HUES48 (cell line): ENCODE measurements at regions not wholly inside any gene's neighbourhood (a gene's known extent, or its start where the extent isn't known, plus 50 kb on each side); places are given as distances from the start of the nearest gene placed in this dataset.

Experiments used
- H3K27ac ChIP-seq: one replicate; pipeline ENCODE4 v1.7.0; 2013; ENCODE audit warnings: low read depth, low read length, inconsistent platforms
- H3K27me3 ChIP-seq: 2 replicates; pipeline ENCODE4 v1.6.1; 2013; ENCODE audit warnings: mild to moderate bottlenecking, low read length; ENCODE audit not compliant: control insufficient read depth, insufficient read depth
- H3K36me3 ChIP-seq: 2 replicates; pipeline ENCODE4 v1.6.1; 2013; ENCODE audit warnings: low read length; ENCODE audit not compliant: control insufficient read depth, insufficient read depth
- H3K4me1 ChIP-seq: 2 replicates; pipeline ENCODE4 v1.6.1; 2013; ENCODE audit warnings: mild to moderate bottlenecking, low read length; ENCODE audit not compliant: control insufficient read depth, insufficient read depth
- H3K4me3 ChIP-seq: 2 replicates; pipeline ENCODE4 v1.5.1; 2013; ENCODE audit warnings: mild to moderate bottlenecking, low read depth, low read length
- H3K9ac ChIP-seq: 2 replicates; pipeline ENCODE4 v1.6.1; 2013; ENCODE audit warnings: mild to moderate bottlenecking, low read depth, low read length, moderate library complexity
- H3K9me3 ChIP-seq: 2 replicates; pipeline ENCODE4 v1.6.1; 2013; ENCODE audit warnings: low read length; ENCODE audit not compliant: control insufficient read depth, insufficient read depth

DNA sequence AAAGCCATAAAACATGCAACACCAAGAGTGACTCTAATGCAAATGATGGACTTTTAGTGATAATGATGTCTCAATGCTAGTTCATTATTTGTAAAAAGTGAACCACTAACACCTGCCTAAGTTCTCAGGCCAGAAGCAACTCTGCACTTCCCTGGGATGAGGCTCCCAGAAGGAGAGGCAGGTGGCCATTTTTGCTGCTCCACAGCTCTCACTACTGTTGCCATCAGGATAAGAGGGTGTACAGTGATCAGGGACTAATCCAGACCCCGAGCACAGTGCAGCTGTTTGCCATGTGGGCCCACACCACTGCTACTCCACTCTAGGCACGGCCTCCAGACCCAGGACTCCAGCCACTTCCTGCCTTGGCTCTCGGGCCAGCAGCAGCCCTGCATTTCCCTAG lies 828.3 kb upstream of the MIR17HG start:
- Histone ChIP-seq H3K4me1 (no peaks in the 10 kb centered on the region), H3K4me3 (no peak overlapping the region), H3K36me3 (no peaks in the 10 kb centered on the region), H3K27me3 (no peaks in the 10 kb centered on the region), H3K27ac (no peak overlapping the region), H3K9me3 (no peaks in the 10 kb centered on the region), H3K9ac (no peak overlapping the region)

DNA sequence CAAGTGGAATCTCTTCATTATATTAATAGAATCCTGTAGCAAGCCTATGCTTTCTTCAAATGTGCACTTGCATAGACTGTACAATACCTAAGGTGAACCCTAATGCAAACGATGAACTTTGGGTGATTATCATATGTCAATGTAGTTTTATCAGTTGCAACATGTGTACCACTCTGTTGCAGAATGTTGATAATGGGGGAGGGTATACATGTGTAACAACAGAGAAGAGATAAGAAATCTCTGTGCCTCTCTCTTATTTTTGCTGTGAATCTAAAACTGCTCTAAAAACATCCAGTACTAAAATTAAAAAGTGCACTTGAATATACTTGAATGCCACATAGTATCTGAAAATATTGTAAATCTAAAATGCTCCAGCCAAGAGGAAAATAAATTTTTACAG lies 820.8 kb upstream of the MIR17HG start:
- Histone ChIP-seq H3K4me1 (no peaks in the 10 kb centered on the region), H3K9me3 (no peaks in the 10 kb centered on the region), H3K27ac (no peak overlapping the region), H3K27me3 (no peaks in the 10 kb centered on the region), H3K4me3 (no peak overlapping the region), H3K36me3 (no peaks in the 10 kb centered on the region), H3K9ac (no peak overlapping the region)

GRCh38 chr13:90531744-90532143 lies 815.7 kb upstream of the MIR17HG start:
- no peaks in the 10 kb centered on the region for H3K4me1 ChIP-seq
- H3K27me3 ChIP-seq: no peaks in the 10 kb centered on the region
- no peaks in the 10 kb centered on the region for H3K9me3 ChIP-seq
- no peak overlapping the region for H3K27ac ChIP-seq
- no peaks in the 10 kb centered on the region for H3K36me3 ChIP-seq
- H3K4me3 ChIP-seq: no peak overlapping the region
- H3K9ac ChIP-seq: no peak overlapping the region

DNA sequence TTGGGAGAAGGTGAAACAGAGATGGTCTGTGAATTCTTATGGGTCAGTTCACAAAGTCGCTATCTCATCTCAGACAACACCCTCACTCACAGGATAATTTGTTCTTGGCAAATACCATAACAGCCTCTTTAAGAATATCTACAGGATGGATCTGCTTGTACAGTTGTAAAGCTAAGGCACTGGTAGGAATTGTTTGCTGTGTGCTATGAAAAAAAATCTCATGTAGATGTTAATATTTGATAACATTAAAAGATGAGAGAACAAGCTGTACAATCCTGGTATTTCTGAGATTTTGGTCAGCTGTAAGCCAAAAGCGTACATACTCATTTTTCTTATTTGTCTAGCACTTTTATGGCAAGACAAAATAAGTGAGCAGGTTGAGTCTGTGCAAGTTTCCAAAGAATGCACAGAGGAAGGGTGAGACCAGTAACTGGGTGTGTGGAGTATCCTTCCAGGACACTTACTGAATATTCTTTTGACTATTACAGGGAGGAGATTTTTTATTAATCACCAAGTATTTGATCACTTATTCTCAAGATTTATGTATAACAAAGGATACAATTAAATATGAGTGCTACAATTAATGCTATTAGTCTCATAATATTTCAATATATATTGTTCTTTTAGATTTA lies 814.5 kb upstream of the MIR17HG start:
- Histone ChIP-seq H3K9ac (no peak overlapping the region), H3K36me3 (no peaks in the 10 kb centered on the region), H3K9me3 (no peaks in the 10 kb centered on the region), H3K4me1 (no peaks in the 10 kb centered on the region), H3K27ac (no peak overlapping the region), H3K27me3 (no peaks in the 10 kb centered on the region), H3K4me3 (no peak overlapping the region)

GRCh38 chr13:90533866-90534265 lies 813.6 kb upstream of the MIR17HG start:
- H3K9me3 ChIP-seq: no peaks in the 10 kb centered on the region
- H3K27ac ChIP-seq: no peak overlapping the region
- no peaks in the 10 kb centered on the region for H3K27me3 ChIP-seq
- no peaks in the 10 kb centered on the region for H3K36me3 ChIP-seq
- H3K4me1 ChIP-seq: no peaks in the 10 kb centered on the region
- H3K4me3 ChIP-seq: no peak overlapping the region
- no peak overlapping the region for H3K9ac ChIP-seq

GRCh38 chr13:90534617-90535370 lies 812.7 kb upstream of the MIR17HG start:
- H3K27me3 ChIP-seq: no peaks in the 10 kb centered on the region
- no peak overlapping the region for H3K4me3 ChIP-seq
- H3K9ac ChIP-seq: no peak overlapping the region
- H3K4me1 ChIP-seq: no peaks in the 10 kb centered on the region
- no peak overlapping the region for H3K27ac ChIP-seq
- no peaks in the 10 kb centered on the region for H3K36me3 ChIP-seq
- no peaks in the 10 kb centered on the region for H3K9me3 ChIP-seq

DNA sequence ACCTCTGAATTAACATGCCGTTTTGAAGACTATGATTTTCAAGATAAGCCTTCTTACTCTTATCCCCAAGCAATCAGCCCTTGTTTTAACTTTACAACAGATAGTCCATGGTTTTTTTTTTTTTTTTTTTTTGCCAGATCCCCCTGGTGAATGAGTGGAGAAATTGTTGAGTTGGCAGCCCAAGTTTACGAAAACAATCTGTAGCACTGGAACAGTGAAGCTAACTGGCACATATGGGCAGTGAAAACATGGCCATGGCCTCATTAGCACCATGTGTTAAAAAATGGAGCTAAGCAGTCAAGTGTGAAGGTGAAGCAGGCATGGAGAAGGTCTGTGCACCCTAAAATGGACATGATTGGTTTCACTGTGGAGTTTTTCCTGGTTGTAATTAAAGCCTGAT lies 812.1 kb upstream of the MIR17HG start:
- no peaks in the 10 kb centered on the region for H3K9me3 ChIP-seq
- H3K27me3 ChIP-seq: no peaks in the 10 kb centered on the region
- H3K27ac ChIP-seq: no peak overlapping the region
- no peak overlapping the region for H3K4me3 ChIP-seq
- H3K36me3 ChIP-seq: no peaks in the 10 kb centered on the region
- no peak overlapping the region for H3K9ac ChIP-seq
- H3K4me1 ChIP-seq: no peaks in the 10 kb centered on the region

DNA sequence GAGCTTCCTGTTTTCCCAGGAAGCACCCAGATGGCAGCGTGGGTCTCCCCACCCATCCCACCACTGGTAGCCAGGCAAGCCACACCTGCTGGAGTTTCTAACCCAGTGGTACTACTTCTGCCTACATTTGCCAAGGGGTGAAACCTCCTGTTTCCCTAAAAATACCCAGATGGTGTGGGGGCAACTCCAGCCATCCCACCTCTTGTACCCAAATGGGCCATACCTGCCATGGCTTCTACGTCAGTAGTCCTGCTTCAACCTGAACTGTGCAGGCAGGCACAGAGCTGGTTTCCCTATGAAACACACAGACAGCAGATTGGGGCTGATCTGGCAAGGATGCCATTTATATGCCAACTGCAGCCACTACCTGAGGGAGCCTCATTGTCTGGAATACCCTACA lies 809.4 kb upstream of the MIR17HG start:
- no peaks in the 10 kb centered on the region for H3K27me3 ChIP-seq
- no peaks in the 10 kb centered on the region for H3K36me3 ChIP-seq
- H3K27ac ChIP-seq: no peak overlapping the region
- no peaks in the 10 kb centered on the region for H3K9me3 ChIP-seq
- no peak overlapping the region for H3K4me3 ChIP-seq
- H3K4me1 ChIP-seq: no peaks in the 10 kb centered on the region
- no peak overlapping the region for H3K9ac ChIP-seq

DNA sequence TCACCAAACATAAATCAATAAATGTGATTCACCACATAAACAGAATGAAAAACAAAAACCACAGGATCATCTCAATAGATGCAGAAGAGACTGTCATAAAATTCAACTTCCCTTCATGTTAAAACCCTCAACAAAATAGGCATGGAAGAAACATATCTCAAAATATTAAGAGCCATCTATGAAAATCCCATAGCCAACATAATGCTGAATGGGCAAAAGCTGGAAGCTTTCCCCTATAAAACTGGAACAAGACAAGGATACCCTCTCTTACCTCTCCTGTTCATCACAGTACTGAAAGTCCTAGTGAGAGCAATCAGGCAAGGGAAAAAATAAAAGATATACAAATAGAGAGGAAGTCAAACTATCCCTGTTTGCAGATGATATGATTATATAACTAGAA lies 806.1 kb upstream of the MIR17HG start:
- Histone ChIP-seq H3K27ac (no peak overlapping the region), H3K4me3 (no peak overlapping the region), H3K9me3 (peaks cover 4% of the 10 kb centered on the region; the same call in 1 of the 2 replicates), H3K27me3 (no peaks in the 10 kb centered on the region), H3K4me1 (no peaks in the 10 kb centered on the region), H3K36me3 (no peaks in the 10 kb centered on the region), H3K9ac (no peak overlapping the region)

DNA sequence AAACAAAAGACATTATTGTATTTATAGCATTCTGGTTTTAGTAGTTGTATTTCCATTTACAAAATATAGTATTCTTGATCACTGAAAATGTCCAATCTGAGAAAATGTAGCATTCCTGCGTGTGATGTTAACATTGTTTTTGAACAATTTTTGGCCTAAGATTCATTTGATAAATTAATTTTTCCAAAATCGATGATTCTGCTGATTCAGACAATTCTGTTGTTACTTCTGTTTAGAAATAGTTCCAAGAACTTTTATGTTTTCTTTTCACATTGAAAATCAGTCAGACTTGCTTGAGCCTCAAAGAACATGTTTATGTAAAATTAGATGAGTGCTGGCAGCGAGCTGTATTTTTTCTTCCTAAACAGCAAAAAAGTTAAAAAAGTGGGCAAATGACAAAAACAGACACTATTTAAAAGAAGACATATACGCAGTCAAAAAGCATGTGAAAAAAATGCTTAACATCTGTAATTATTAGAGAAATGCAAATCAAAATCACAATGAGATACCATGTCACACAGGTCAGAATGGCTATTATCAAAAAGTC lies 804.5 kb upstream of the MIR17HG start:
- no peak overlapping the region for H3K27ac ChIP-seq
- peaks cover 19% of the 10 kb centered on the region for H3K9me3 ChIP-seq
- no peaks in the 10 kb centered on the region for H3K27me3 ChIP-seq
- H3K36me3 ChIP-seq: no peaks in the 10 kb centered on the region
- no peaks in the 10 kb centered on the region for H3K4me1 ChIP-seq
- no peak overlapping the region for H3K4me3 ChIP-seq
- H3K9ac ChIP-seq: no peak overlapping the region

DNA sequence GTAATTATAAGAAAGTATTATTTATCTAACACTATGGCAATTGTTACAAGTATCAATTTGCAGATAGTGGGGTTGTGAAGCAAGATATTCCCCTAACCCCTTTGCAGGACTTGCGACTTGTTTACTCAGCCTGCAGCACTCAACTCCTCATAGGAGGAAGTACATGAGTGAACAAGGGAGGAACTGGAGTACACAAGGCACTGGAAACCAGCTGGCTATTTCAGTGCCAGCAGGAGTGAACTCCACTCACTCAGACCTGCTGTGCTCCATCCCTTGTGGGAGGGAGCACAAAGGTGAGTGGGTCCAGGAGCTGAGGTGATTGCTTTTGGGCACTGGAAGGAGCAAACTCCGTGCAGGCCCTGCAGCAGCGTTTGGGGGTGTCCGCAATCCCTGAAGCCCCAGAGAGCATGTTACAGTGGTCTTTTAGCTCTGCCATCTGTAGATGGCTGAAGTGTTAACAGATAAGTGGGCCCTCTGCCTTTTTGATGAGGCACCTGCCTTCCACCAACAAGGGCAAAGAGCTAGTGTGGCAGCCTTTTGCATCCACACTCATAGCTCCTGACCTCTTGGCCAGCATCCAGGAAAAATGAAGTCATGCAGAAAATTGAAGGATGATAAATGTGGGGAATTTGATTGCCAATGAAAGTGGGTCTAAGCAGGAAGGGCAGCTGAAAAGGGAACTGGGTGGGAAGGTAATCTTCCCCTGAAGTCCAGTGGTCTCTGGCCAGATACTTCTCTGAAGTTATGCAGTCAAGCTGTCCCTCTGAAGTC lies 802.2 kb upstream of the MIR17HG start:
- Histone ChIP-seq H3K9ac (no peak overlapping the region), H3K9me3 (peaks cover 28% of the 10 kb centered on the region), H3K27me3 (no peaks in the 10 kb centered on the region), H3K4me3 (no peak overlapping the region), H3K27ac (no peak overlapping the region), H3K4me1 (no peaks in the 10 kb centered on the region), H3K36me3 (no peaks in the 10 kb centered on the region)
